HG03457 (cell line): ENCODE measurements at regions not wholly inside any gene's neighbourhood (a gene's known extent, or its start where the extent isn't known, plus 50 kb on each side); places are given as distances from the start of the nearest gene placed in this dataset.

Source experiments
- ATAC-seq: cut with Tn5 transposase; IDR thresholded peaks from one replicate; pipeline ENCODE4 v1.9.1; 2021; ENCODE audit warnings: moderate number of reproducible peaks; ENCODE audit not compliant: unreplicated experiment

DNA sequence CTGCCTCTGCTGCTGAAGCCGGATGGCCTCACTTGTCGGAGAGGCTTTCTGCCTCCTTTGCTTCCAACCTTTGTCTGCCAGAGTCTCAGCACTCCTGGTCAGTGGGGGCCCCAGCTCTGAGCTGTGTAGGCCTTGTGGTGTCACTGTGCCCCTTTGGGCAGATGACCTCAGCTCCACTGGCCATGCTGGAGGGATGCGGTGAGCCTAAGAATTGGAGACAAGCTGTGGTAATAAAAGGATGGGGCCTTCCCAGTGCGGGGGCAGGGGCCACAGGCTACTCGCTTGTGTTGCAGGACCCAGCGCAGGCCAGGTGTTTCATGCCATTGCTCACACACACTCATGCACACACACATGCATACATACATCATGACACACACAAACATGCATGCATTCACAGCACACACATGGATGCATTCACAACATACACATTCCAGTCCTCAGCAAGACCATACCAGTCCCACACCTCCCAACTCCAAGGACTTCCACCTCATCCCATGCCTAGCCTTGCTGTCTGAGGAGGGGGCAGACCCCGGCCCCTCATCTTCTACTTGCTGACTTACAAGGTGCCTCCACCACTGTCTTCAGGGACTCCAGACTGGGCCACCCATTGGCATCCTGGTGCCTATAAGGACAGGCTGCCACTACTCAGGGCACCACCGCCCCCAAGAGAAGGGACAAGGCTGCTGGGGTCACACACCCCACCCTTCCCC is 237.7 kb downstream of the SYK start:
- no peak for ATAC-seq

- ATAC-seq = no peak
These were observed 238.2 kb downstream of the SYK start for GRCh38 chr9:91039835-91040140.

DNA sequence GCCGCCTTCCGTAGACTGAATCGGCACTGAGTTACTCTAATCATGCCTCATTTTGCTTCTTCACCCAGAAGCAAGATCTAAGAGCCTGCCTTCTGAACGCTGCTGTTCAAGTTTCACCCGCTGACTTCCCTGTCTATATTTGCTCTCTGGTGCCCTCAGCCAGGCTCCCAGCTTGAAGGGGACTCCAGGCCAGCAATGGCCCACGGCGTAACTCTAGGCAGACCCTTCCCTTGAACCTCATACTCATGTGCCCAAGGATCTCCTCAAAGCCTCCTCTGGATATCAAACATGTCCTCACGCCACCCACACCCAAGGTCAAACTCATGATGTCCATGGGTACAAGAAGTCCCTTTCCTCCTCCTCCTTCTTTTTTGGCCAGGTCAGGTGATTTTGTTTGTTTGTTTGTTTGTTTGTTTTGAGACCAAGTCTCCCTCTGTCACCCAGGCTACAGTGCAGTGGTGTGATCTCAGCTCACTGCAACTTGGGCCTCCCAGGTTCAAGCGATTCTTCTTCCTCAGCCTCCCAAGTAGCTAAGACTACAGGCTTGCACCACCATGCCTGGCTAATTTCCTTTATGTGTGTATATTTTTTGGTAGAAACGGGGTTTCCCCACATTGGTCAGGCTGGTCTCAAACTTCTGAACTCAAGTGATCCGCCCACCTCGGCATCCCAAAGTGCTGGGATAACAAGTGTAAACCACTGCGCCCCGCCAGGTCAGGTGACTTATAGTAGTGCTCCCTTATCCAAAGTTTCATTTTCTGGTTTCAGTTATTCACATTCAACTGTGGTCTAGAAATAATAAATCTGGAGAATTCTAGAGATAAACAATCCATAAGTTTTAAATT is 239.0 kb downstream of the SYK start:
- ATAC-seq = no peak

GRCh38 chr9:91042024-91042423 is 240.4 kb downstream of the SYK start:
- no peak for ATAC-seq

DNA sequence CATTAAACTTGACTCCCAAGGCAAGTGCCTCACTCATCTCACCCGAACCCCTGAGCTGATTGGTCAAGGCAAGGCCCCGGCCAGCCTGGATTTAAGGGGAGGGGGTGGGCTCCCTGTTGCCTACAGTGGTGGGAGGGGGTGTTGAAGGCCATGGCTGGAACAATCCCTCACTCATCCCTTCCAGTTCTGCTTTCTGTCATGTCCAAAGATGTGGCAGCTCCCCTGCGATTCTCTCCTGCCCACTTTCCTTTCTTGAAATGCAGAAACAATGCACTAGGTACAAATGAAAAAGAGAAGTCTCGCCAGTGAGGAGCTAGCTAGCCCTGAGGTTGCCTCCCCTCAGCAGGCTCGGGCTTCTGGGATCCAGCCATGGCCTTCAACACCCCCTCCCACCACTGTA is 240.9 kb downstream of the SYK start:
- no peak for ATAC-seq

GRCh38 chr9:91043056-91043810 is 241.6 kb downstream of the SYK start:
- no peak for ATAC-seq

GRCh38 chr9:91043811-91044175 is 242.2 kb downstream of the SYK start:
- ATAC-seq = no peak

GRCh38 chr9:91044354-91044753 is 242.7 kb downstream of the SYK start:
- no peak for ATAC-seq

GRCh38 chr9:91045041-91045440 is 243.4 kb downstream of the SYK start:
- no peak for ATAC-seq

- ATAC-seq = no peak
These were observed 245.9 kb downstream of the SYK start for GRCh38 chr9:91047529-91047928.

- no peak for ATAC-seq
These were observed 246.5 kb downstream of the SYK start for GRCh38 chr9:91047993-91048607.

GRCh38 chr9:91048749-91049148 is 247.1 kb downstream of the SYK start:
- ATAC-seq = no peak

DNA sequence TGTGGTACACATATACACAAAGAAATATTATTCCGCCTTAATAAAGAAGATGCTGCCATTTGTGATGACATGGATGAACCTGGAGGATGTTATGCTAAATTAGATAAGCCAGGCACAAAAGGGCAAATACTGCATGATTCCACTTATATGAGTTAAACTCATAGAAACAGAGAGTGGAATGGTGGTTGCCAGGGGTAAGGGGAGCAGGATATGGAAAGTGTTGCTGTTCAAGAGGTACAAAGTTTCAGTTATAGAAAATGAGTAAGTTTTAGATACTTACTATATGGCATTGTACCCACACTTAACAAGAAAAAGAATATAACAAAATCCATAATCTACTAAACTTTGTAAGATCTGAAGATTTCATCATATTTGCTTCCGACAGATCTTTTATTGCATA is 252.2 kb downstream of the SYK start:
- no peak for ATAC-seq

DNA sequence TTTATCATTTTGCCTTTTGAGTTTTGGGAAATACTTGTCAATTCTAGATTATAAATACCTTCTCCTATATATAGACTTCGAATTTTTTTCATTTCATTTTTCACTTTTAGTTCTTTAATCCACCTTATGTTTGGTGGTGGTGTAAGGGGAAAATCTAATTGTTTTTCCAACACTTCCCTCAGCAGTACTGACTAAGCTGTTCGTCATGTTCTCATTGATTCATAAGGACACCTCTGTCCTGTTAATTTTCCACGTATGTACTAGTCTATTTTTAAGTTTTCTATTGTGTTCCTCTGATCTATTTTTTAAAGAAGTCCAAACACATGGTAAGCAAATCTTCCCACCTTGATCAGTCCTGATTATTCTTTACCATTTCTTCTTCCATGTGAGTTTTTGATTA is 254.2 kb downstream of the SYK start:
- ATAC-seq = no peak

DNA sequence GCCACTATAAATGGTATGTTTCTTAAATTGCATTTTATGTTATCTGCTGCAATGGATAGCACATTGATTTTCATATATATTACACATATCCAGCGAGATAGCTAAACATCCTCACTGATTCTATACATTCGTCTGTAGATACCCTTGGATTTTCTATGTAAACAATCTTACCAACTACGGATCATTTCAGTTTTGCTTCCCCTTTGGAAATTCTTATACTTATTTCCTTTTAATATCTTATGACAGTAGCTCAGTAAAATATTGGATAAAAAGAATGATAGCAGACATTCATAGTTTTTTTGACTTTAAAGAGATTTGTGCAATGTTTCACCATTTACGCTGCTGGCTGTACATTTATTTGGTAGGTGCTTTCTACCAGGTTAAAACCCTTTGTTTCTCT is 254.9 kb downstream of the SYK start:
- ATAC-seq = no peak

DNA sequence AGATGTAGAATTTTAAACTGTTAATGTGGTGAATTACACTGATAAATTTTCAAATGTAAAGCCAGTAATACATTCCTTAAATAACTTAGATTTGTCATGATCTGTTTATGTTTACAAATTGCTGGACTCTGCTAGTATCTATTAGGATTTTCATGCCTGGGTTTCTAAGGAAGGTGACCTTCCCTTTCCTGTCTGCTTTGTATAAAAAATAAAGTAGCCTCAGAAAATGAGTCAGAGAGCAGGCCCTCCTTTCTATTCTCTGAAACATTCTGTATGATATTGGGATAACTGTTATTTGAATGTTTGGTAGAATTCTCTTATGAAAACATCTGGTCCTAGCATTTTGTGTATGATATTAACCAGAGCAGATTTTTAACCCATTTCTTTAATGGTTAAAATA is 255.3 kb downstream of the SYK start:
- no peak for ATAC-seq

DNA sequence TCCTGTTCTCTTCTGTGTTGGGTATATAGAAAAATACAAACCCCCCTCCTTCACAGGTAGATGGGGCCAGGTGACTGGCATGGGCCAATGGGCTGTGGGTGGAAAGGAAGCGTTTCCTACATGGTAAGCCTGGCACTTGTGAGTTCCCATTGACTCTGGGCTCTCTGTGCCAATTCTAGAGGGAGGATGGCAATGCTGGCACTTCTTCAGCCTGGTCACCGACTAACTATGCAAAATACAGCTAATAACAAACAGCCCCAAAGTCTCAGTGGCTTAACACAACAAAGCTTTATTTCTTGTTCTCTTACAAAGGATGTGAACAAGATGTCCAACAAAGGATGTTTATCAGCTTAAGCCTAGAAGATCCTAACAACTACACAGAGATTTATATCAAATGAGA is 258.1 kb downstream of the SYK start:
- no peak for ATAC-seq

DNA sequence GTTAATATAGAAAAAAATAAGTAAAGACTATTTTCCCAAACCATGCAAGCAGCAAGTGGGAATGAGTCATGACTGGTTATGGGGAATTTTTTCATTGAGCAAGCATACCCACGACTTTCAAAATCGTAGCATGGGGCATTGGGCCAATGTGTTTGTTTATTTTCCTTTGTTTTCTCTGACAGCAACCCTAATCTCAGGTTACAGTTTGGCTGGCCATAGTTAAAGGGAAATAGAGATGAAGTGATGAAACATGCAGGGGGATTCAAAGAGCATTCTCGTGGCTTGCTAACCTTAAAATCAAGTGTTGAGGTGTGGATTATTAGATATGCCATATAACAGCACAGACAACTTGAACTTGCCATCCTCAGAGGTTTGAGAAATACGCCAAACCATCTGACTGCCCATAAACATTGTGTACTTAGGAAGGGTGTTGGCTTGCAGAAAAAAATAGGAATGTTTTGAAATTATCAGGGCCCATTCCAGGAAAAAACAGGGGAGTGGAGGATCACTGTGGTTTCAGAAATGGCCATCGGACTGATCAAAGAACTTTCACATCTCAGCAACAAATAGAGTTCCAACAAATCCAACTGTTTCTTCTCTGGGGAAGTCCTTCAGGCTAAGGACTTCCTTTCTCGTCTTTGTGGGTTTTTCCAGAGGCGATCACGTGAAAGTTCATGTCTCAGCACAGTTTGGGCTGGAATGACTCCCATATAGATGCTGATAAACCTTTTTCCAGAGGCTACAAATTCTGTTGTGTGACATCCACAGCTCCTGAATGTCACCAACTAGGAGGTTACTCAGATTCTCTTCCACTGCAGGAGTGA is 259.1 kb downstream of the SYK start:
- no peak for ATAC-seq

- no peak for ATAC-seq
These were observed 259.9 kb downstream of the SYK start for GRCh38 chr9:91061506-91061905.

GRCh38 chr9:91062281-91062680 is 260.7 kb downstream of the SYK start:
- ATAC-seq = no peak

DNA sequence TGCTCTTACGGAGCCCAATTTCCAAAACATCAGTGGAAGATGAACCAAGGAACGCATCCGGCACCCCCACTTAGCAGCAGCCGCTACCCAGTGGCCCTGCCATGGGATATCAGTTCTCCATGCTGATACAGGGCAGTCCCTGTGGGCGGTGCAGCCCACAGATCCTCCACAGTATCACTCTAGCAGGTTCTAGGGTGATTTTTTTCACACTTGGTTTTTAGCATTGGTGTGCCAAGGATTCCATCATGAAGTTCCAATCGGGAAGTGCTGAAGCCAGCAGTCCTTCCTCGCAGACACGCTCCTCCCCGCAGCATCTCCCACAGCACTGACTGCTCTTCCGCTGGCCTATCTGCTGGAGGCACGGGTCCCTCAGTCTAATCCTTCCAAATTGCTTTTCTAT is 261.9 kb downstream of the SYK start:
- no peak for ATAC-seq
